ENCODE measurements at regions not wholly inside any gene's neighbourhood (a gene's known extent, or its start where the extent isn't known, plus 50 kb on each side); places are given as distances from the start of the nearest gene placed in this dataset.
"Not testable (repeated sequence)": the region's sequence is repeated elsewhere in the genome, so short reads cannot be mapped to it uniquely, and the experiment has no call there.

- no peak for DNase-seq (ENCODE audit: low read depth)
Measured at GRCh38 chr1:211206981-211207380, 52.2 kb upstream of the RCOR3 start.

- DNase-seq (ENCODE audit: low read depth): peak; percentile 74
Measured at GRCh38 chr1:211200311-211200710, 58.9 kb upstream of the RCOR3 start.

- no peak for DNase-seq (ENCODE audit: low read depth)
Measured at GRCh38 chr1:211198880-211199279, 60.3 kb upstream of the RCOR3 start.

GRCh38 chr1:211198111-211198510 is 61.1 kb upstream of the RCOR3 start:
- no peak for DNase-seq (ENCODE audit: low read depth)

- no peak for DNase-seq (ENCODE audit: low read depth)
Measured at GRCh38 chr1:211196880-211197279, 62.3 kb upstream of the RCOR3 start.

- DNase-seq (ENCODE audit: low read depth): no peak
Measured at GRCh38 chr1:211194826-211195225, 60.9 kb upstream of the KCNH1 start.

GRCh38 chr1:211192227-211192626 is 58.3 kb upstream of the KCNH1 start:
- no peak for DNase-seq (ENCODE audit: low read depth)

- not testable (repeated sequence) for DNase-seq (ENCODE audit: low read depth)
Measured at GRCh38 chr1:211188721-211189120, 54.8 kb upstream of the KCNH1 start.

GRCh38 chr1:211183747-211184313 is 49.9 kb upstream of the KCNH1 start:
- DNase-seq (ENCODE audit: low read depth): peak; percentile 52

Data from myocyte (in vitro differentiated cells).